ENCODE measurements at regions not wholly inside any gene's neighbourhood (a gene's known extent, or its start where the extent isn't known, plus 50 kb on each side); places are given as distances from the start of the nearest gene placed in this dataset.

DNA sequence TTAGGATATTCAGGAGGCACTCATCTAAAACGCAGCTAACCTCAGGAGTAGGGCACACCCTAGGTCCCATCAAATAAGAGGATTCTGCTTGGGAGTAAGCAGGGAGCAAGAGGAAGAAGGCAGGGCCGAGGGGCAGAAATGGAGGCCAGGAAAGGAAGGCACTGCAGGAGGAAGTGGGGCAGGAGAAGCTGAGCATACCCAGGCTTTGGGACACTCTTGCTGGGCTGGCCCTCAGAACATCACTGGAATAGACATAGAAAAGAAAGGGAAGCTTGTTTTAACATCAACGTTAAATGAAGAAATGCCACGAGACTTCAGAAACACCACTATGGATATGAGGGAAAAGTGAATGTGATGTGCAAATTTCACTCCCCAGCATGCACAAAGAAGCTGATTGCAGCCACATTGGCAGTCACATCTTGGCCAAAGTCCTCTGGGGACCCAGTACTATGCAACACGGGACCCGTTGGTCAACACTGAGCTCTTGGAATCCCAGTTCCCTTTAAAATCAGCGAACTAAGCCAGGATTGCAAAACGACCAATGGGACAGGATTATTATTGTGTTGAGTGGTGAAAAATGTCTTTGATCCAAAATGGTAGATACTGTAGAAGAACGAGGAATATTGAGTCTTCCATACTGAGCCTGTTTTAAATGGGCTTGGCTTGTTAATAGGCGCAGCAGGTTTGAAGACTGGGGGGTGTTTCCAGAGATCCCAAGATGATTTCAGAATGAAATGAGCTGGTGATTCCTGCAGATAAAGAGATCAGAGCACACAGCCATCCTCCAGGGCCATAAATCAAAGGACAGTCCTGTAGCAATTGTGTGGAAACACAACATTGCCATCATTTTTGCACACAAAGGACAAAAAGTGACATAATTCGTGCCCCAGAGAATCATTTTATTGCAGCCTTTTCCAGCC, 152.4 kb downstream of the TOMM20 start:
- no peak for DNase-seq (ENCODE audit: low read depth in 1 of 2, low spot score in 1 of 2)

DNA sequence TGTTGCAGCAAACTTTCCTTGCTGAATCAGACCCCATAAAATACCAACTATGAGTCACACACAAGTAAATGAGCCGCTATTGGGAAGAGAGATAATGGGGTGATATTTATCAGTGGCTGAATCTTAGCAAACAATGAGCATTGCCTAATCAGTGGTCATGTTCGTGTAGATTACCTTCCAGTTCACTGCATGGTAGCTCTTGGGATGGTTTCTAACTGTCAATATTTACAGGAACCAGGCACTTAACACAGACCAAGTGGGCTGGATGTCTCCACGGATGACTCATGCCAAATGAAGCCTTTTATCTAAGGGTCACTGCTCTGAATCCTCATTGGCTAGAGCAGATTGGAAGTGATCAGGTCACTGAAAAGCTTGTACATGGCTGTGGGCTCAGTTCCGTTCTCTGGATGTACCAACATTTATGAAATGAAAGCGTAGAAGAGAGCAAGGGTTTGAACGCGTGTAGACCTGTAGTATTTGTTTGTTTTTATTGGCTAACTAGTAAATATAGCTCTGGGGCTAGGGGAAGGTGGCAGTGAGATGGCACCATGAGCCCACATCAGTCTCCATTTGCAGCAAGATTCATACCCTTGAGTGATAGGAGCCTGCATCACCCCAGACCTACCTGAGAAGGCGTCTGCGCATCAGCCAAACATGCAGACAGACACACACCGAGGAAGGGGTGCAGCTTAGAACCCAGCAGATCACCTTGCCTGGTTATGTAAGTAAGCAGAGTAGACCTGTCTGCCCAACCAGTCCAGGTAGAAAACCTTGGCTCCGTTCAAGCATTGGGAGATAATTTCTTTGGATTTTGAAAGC, 153.3 kb downstream of the TOMM20 start:
- no peak for DNase-seq (ENCODE audit: low read depth in 1 of 2, low spot score in 1 of 2)

DNA sequence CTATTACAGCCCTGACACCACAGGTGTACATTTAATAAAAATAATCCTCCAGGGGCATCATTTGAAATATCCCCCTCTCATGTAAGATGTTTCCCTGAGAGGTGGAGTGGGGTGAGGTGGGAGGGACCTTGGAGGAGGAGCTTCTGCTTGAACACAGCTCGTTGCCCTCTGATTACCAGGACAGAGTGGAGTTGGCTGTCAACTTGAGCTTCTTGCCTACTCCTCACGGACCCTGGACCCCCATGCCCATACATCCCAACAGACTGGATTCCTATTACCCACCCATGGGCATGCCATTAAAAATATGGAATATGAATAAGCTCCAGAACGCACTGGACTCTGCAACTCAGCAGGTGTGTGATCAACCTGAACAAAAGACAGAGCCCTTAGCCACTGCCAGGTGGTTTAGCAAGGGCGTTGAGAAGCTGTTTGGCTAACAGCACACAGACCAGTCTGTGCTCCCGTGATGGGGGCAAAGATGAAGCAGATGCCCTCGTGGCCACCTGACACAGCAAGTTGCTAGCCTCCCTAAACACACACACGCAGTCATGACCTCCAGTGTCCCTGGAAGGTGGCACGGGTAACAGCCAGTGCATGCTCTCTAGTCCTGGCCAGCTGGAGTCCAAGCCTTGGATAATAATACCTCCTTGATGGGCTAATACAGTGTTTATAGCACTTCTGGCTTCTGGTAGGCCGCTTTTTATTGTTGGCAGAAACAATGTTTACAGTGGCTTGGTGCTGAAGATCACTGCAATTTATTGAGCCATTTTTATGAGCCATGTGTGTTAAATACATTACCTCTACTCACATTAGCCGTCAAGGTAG, 155.0 kb downstream of the TOMM20 start:
- DNase-seq (ENCODE audit: low read depth in 1 of 2, low spot score in 1 of 2): no peak

DNA sequence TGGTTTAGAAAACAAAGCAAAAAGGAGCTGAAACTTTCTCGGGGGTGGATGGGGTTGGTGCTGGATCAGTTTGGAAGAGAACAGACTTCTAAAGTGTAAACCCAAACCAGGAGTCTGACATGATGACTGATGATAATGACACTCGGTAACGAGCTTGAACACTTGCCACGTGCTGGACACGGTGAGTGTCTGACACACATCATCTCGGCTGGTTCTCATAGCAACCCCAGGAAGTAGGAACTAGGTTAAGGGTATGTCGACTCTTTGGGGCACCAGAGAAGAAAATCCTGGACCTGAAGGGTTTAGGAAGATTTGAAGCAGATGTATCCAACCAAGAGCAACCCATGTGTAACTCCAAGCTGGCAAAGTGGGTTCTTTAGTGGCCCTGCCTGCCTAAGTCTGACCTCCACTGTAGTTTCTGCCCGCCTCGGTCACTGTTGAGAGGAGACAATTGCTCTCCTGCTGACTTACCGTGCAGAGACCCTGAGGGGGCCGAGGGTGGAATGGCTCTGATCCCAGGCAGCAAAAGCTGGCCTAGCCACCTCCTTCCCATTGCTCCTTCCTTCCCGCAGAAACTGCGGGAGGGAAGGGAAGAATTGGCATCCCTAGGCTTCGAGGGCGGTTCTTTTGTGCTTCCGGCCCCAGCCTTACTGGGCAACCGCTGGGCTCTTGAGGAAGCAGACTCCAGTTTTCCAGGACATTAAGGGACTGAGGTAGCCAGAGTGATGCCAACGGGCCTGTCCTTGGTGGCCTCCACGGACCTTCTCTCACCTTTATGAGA, 156.0 kb downstream of the TOMM20 start:
- DNase-seq (ENCODE audit: low read depth in 1 of 2, low spot score in 1 of 2): no peak

DNA sequence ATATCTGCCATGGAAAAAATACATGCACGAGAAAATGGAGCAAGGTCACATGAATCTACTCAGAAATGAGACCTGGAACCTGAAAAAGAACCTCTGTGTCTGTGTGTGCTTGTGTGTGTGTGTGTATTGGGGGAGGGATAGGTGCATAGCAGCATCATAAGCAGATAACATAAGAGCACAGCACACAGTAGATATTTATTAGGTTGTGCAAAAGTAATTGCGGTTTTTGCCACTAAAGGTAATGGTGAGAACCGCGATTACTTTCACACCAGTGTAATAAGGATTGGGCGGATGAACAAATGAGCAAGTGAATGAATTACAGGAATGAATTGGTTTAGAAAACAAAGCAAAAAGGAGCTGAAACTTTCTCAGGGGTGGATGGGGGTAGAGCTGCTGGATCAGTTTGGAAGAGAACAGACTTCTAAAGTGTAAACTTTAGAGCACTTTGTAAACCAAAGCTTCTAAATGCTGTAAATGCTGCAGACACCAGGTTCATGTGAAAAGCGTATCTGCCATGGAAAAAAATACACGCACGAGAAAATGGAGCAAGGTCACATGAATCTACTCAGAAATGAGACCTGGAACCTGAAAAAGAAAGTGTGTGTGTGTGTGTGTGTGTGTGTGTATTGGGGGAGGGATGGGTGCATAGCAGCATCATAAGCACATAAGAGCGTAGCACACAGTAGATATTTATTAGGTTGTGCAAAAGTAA, 156.9 kb downstream of the TOMM20 start:
- no peak for DNase-seq (ENCODE audit: low read depth in 1 of 2, low spot score in 1 of 2)

DNA sequence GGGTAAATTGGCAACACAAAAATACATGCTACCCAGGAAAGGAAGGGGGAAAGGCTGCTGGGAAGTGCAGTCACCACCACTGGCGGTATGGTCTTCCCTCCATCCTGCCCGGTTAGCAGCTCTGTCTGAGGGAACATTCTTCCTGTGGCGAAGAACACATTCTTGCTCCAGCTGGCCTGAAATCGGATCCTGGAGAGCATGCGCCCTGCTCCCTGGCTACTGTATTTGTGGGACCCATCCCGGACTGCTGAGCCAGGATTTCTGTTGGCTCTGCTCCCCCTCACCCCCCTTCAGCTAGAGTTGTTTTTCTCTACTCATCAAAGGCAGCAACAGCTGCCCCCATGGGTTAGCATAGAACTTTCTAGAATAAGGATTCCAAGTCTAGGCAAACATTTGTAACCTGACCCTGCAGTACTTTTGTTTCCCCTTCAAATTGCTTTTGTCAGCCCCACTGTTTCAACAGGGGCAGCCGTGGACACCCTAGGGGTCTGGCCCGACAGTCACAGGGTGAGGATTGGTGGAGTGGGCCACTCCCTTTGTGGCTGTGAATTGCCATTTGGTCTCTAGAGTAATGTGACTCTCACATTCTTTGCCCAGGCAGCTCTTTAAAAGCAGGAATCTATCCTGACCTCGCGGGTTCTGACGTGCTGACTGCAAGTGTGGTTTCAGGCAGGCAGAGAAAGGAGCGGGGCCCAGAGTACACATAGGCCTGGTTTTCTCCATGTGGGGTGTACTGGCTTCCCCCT, 157.7 kb downstream of the TOMM20 start:
- no peak for DNase-seq (ENCODE audit: low read depth in 1 of 2, low spot score in 1 of 2)

DNA sequence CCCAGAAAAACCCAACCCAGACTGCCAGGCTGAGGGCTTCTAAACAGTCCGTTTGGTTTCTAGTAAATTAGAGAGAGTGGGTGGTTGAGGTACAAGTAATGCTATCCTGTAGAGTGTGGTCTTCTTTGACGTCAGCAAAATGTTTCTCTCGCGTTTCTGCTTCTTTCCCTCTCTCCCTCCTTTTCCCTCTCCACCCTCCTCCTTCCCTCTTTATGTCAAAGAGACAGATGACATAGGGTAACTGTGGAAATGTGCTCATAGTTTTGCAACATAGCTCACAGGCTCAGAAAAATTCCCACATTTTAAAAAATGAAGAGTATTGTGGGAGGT, 158.3 kb downstream of the TOMM20 start:
- DNase-seq (ENCODE audit: low read depth in 1 of 2, low spot score in 1 of 2): no peak

DNA sequence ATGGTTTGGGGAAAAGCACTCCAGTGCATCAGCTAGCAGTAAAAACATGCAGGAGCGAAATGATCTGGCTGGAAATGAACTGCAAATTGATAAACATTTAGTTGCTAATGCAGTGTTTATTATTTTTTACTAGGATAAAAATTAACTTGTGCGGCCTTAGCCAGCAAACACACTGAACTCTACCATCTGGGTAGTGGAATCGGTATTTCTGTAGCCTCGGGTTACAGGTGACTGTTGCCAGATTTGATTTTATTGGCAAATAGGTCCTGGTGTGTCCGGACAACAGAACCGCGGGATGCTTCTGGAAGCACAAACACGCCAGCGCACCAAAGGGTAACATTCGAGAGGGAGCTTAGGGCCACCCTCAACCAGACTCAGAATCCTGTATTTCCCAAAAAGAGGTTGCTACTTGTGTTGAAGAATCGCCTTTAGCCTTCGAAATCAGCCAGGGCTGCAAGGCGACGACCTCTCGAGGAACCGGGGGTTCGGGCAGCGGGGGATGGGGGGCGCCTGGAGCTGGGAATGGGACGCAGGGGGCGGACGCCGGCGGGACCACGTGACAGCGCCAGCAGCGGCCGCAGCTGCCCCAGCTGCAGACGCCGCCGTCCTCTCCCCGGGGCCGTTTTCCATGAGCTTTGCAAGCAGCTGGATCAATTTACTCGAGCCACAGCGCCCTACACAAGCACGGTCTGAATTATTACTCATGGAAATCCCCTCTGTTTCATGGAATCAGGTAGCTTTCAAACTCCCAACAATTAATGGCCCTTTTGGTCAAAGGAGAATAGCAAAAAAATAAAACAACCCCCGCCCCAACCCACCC, 158.8 kb downstream of the TOMM20 start:
- no peak for DNase-seq (ENCODE audit: low read depth in 1 of 2, low spot score in 1 of 2)

DNA sequence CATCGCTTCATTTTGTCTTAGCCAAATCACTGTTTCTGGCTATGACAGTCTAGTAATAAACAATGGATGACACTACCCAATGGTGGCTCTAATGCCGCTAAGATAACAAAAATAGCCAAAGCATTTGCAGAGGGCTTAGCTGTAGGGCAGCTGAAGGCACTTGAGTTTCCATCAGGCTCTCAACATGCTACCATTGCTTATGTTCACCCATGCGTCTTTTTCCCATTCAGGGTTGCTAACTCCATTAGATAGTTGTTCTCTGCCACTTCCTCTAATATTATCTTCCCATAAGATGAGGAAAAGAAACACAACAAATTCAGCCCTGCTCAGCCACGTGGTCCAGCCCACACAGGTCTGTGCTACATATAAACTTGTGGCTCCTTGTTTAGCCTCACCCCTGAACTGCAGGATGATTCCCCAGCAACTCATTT, 159.6 kb downstream of the TOMM20 start:
- no peak for DNase-seq (ENCODE audit: low read depth in 1 of 2, low spot score in 1 of 2)

DNA sequence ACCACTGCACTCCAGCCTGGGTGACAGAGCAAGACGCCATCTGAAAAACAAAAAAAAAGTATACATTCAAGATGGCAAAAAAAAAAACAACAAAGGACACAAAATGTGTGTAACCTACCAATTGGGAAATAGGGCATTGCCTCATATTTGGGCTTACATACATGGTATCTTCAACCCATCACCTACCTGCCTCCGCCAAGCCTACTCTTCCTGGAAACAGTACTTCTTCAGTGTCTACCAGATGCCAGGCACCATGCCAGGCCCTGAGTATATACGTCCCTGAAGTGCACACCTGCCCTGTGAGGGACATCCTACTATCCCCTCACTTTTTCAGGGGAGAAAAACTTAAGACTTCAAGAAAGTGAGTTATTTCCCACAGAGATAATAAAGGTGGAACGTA, 160.2 kb downstream of the TOMM20 start:
- DNase-seq (ENCODE audit: low read depth in 1 of 2, low spot score in 1 of 2): no peak

DNA sequence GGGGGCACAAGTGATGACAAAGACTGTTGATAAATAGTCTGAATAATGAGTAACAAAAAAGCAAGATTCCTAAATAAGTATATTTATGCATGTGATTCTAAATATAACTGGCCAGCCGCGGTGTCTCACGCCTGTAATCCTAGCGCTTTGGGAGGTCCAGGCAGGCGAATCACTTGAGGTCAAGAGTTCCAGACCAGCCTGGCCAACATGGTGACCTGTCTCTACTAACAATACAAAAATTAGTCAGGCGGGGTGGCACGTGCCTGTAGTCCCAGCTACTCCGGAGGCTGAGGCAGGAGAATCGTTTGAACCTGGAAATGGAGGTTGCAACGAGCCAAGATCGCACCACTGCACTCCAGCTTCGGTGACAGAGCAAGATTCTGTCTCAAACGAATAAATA, 161.5 kb downstream of the TOMM20 start:
- DNase-seq (ENCODE audit: low read depth in 1 of 2, low spot score in 1 of 2): no peak

DNA sequence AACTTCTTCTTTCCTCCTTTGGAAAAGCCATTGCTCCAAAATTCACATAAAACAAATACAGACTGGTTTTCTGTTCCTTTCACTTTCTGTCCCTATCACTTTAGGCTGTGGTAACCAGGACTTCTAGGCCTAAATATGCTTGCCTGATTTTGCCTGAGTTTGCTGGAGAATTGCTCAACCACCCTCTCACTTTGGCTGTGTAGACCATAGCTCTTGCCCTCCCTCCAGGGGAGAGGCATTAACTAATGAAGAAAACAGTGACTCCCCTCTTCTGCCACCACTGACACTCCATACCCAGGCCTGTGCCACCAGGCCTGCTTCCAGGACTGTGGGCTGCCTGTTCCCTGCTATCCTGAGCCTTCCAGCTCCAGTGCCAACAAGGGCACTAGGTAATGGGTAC, 163.5 kb downstream of the TOMM20 start:
- no peak for DNase-seq (ENCODE audit: low read depth in 1 of 2, low spot score in 1 of 2)

DNA sequence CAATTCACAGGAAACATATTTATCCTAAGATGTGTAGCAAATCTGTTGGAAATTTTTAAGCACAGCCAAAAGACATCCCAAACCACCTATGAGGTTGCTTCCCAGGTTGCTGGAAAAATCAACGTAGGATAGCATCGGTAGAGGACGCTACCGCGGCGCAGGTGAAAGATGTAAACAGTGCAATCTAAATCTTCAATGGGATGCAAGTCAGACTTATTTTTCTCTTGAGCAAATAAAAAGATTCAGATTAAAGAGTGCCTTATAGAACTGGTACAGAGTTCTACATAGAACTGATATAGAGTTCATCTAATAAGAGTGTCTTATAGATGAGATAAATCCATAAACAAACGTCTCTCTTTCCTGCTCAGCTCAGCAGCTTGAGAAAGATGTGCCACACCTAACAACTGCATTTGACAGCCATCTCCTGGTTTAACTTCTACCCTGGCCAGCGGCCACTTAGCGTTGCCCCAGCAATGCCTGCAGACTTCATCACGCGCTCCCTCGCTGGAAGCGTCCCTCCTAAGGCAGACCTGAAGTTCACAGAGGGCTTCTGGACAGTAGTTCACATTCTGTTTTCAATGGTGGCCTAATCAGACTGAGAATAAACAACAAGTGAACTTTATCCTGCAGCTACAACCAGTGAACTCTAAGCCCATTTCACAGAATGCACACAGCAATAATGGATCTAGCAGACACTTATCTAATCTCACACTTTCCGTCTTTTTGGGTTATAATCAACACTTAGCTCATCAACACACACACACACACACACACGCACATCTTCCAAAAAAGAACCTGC, 164.5 kb downstream of the TOMM20 start:
- DNase-seq (ENCODE audit: low read depth in 1 of 2, low spot score in 1 of 2): no peak

DNA sequence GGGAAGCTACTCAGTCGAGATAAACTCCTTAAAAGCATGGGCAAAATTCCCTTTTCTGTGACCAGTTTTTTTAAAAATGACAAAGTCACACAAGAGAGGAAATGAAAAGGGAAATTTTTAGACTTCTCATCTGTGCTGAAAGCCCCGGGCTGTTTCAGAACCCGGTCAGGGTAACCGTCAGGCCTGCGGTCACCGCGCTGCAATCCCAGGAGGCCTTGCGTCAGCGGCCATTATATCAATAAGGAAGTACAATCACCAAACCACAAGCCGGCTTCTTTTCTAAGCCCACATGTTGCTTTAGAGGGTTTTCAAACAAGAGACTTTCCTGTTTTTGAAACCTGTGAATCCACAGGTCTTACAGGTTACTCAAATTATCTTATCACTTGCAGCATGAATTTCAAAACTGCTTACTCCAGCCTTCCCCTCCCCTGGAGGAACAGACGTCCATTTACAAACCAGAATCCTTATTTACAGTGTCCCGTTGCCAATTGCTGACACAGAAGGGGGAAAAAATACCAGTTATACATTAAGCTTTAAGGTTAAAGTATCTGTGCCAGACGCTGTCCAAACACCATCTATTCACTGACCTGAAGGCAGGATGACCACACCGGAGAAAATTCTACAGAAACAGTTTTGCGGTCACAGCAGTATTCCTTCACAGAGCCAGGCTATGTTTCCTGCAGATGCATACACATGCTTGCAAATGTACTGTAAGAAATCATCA, 165.3 kb downstream of the TOMM20 start:
- peak; percentile 57 to 78 for DNase-seq (ENCODE audit: low read depth in 1 of 2, low spot score in 1 of 2)

DNA sequence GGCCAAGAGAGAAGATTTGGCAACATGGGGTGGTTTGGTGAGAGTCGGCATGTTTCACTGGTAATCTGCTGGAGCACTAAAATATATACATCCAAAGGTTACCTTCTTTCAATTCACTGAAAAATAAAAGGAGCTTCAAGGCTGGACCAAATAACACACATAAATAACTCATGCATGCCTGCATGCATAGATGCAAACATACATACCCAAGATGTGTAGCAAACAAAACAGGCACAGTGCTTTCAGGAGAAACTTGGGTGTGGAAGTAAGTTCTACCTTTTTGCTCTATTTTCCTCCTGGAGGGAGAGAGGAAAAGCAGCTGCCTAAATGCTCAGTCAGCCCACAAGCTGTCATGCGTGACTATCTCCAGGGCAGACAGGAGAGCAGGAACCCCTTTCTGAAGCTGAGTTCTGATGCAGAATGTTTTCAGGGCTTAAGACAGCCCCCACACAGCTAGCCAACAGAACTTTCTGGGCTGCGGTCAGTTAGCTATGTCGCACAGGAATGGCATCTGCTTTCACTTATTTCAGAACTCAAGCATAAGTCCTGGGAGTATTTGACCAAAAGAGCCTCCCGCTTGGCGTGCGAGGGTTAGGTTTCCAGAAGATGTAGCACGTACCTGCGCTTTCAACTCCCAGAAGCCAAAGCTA, 166.2 kb downstream of the TOMM20 start:
- DNase-seq (ENCODE audit: low read depth in 1 of 2, low spot score in 1 of 2): no peak
